HEK293 (cell line): ENCODE measurements at regions not wholly inside any gene's neighbourhood (a gene's known extent, or its start where the extent isn't known, plus 50 kb on each side); places are given as distances from the start of the nearest gene placed in this dataset.

ENCODE experiments used
- CTCF ChIA-PET: fragments of 350-600 bp; formaldehyde crosslinking; extraction: SDS; loops from one replicate; lab custom pipeline; 2021; ENCODE audit warnings: antibody characterized with exemption; lab: Yijun Ruan, JAX
- POLR2A ChIA-PET: fragments of 300-600 bp; formaldehyde crosslinking; extraction: SDS; loops from one replicate; lab custom pipeline; 2020; ENCODE audit warnings: antibody characterized with exemption, inconsistent platforms; lab: Yijun Ruan, JAX
- H3K27ac ChIP-seq: fragments of 200-500 bp; sonication (Bioruptor generic); 2 replicates; pipeline ENCODE4 v1.5.1; 2014; ENCODE audit warnings: low read depth, low read length, control low read depth, inconsistent platforms; ENCODE audit errors: extremely low read depth
- H3K36me3 ChIP-seq, 2 experiments: fragments of 200-500 bp in 1 of 2; sonication (Bioruptor generic) in 1 of 2; 1 replicate in 1 of 2; 2 replicates in 1 of 2; pipeline ENCODE4 v1.5.1; 2014 to 2017; ENCODE audit warnings: inconsistent platforms in 2 of 2, low read length in 2 of 2; ENCODE audit not compliant: control insufficient read depth in 2 of 2, insufficient read depth in 1 of 2
- H3K4me1 ChIP-seq: fragments of 200-500 bp; sonication (Bioruptor generic); 2 replicates; pipeline ENCODE4 v1.5.1; 2014; ENCODE audit warnings: mild to moderate bottlenecking, low read length, inconsistent platforms; ENCODE audit not compliant: control insufficient read depth, insufficient read depth
- H3K4me3 ChIP-seq: 2 replicates; pipeline ENCODE4 v1.5.1; 2011; ENCODE audit warnings: low read depth, mild to moderate bottlenecking, control low read depth, low read length, moderate library complexity
- H3K9me3 ChIP-seq: fragments of 200-500 bp; sonication (Bioruptor generic); 2 replicates; pipeline ENCODE4 v1.5.1; 2014; ENCODE audit warnings: low read depth, low read length, inconsistent platforms; ENCODE audit not compliant: control insufficient read depth, insufficient read depth
- ZBTB1 ChIP-seq: fragments of 450-650 bp; formaldehyde crosslinking; IDR thresholded peaks from 2 replicates; pipeline ENCODE4 v1.5.1; 2016; ENCODE audit warnings: missing biosample characterization, missing genetic modification characterization
- ZFP69B ChIP-seq: fragments of 450-650 bp; formaldehyde crosslinking; IDR thresholded peaks from 2 replicates; pipeline ENCODE4 v1.5.1; 2016; ENCODE audit warnings: missing biosample characterization, missing genetic modification characterization
- ZIC2 ChIP-seq: fragments of 450-650 bp; formaldehyde crosslinking; IDR thresholded peaks from 2 replicates; pipeline ENCODE4 v1.5.1; 2016; ENCODE audit warnings: missing biosample characterization, missing genetic modification characterization
- ZNF138 ChIP-seq: fragments of 450-650 bp; formaldehyde crosslinking; IDR thresholded peaks from 2 replicates; pipeline ENCODE4 v1.5.1; 2016; ENCODE audit warnings: missing biosample characterization, missing genetic modification characterization, borderline replicate concordance
- ZNF16 ChIP-seq: fragments of 450-650 bp; formaldehyde crosslinking; IDR thresholded peaks from 2 replicates; pipeline ENCODE4 v1.5.1; 2016; ENCODE audit warnings: low read depth, missing biosample characterization, missing genetic modification characterization
- ZNF174 ChIP-seq: fragments of 450-650 bp; formaldehyde crosslinking; IDR thresholded peaks from 2 replicates; pipeline ENCODE4 v1.5.0; 2017; ENCODE audit warnings: missing biosample characterization, mild to moderate bottlenecking, missing genetic modification characterization
- ZNF223 ChIP-seq: fragments of 450-650 bp; formaldehyde crosslinking; IDR thresholded peaks from 2 replicates; pipeline ENCODE4 v1.5.1; 2016; ENCODE audit warnings: missing biosample characterization, missing genetic modification characterization
- ZNF354C ChIP-seq: fragments of 450-650 bp; formaldehyde crosslinking; IDR thresholded peaks from 2 replicates; pipeline ENCODE4 v1.5.1; 2016; ENCODE audit warnings: missing biosample characterization, missing genetic modification characterization, low read depth, borderline replicate concordance
- ZNF514 ChIP-seq: fragments of 450-650 bp; formaldehyde crosslinking; IDR thresholded peaks from 2 replicates; pipeline ENCODE4 v1.5.1; 2016; ENCODE audit warnings: missing biosample characterization, missing genetic modification characterization
- ZNF560 ChIP-seq: fragments of 450-650 bp; formaldehyde crosslinking; IDR thresholded peaks from 2 replicates; pipeline ENCODE4 v1.5.1; 2017; ENCODE audit warnings: missing biosample characterization, missing genetic modification characterization, borderline replicate concordance
- ZNF600 ChIP-seq: fragments of 450-650 bp; formaldehyde crosslinking; IDR thresholded peaks from 2 replicates; pipeline ENCODE4 v1.5.1; 2016; ENCODE audit warnings: missing biosample characterization, missing genetic modification characterization
- ZNF777 ChIP-seq: fragments of 450-650 bp; formaldehyde crosslinking; IDR thresholded peaks from 2 replicates; pipeline ENCODE4 v1.5.1; 2017; ENCODE audit warnings: missing biosample characterization, missing genetic modification characterization, borderline replicate concordance
- ZNF830 ChIP-seq: fragments of 450-650 bp; IDR thresholded peaks from 2 replicates; pipeline ENCODE4 v1.5.0; 2018; ENCODE audit warnings: missing biosample characterization, missing genetic modification characterization, low read depth, mild to moderate bottlenecking, moderate library complexity
- ZSCAN23 ChIP-seq: fragments of 450-650 bp; formaldehyde crosslinking; IDR thresholded peaks from 2 replicates; pipeline ENCODE4 v1.5.1; 2016; ENCODE audit warnings: missing biosample characterization, missing genetic modification characterization
- TF ChIP-seq, protein P1 (sequence below): fragments of 450-650 bp; formaldehyde crosslinking; IDR thresholded peaks from 2 replicates; pipeline ENCODE4 v1.5.1; 2016; ENCODE audit warnings: missing biosample characterization, missing genetic modification characterization
- TF ChIP-seq, protein P2 (sequence below): fragments of 450-650 bp; formaldehyde crosslinking; IDR thresholded peaks from 2 replicates; pipeline ENCODE4 v1.5.1; 2017; ENCODE audit warnings: missing biosample characterization, missing genetic modification characterization
- TF ChIP-seq, protein P3 (sequence below): fragments of 450-650 bp; formaldehyde crosslinking; optimal IDR thresholded peaks from 2 replicates; pipeline ENCODE3; 2016; ENCODE audit warnings: missing biosample characterization, mild to moderate bottlenecking, missing genetic modification characterization
- TF ChIP-seq, protein P4 (sequence below): fragments of 450-650 bp; formaldehyde crosslinking; IDR thresholded peaks from 2 replicates; pipeline ENCODE4 v1.5.1; 2017; ENCODE audit warnings: missing biosample characterization, missing genetic modification characterization
- TF ChIP-seq, protein P5 (sequence below): fragments of 450-650 bp; formaldehyde crosslinking; IDR thresholded peaks from 2 replicates; pipeline ENCODE4 v1.5.1; 2016; ENCODE audit warnings: missing biosample characterization, missing genetic modification characterization, borderline replicate concordance
- TF ChIP-seq, protein P6 (sequence below): fragments of 450-650 bp; formaldehyde crosslinking; IDR thresholded peaks from 2 replicates; pipeline ENCODE4 v1.5.1; 2017; ENCODE audit warnings: missing biosample characterization, missing genetic modification characterization

DNA sequence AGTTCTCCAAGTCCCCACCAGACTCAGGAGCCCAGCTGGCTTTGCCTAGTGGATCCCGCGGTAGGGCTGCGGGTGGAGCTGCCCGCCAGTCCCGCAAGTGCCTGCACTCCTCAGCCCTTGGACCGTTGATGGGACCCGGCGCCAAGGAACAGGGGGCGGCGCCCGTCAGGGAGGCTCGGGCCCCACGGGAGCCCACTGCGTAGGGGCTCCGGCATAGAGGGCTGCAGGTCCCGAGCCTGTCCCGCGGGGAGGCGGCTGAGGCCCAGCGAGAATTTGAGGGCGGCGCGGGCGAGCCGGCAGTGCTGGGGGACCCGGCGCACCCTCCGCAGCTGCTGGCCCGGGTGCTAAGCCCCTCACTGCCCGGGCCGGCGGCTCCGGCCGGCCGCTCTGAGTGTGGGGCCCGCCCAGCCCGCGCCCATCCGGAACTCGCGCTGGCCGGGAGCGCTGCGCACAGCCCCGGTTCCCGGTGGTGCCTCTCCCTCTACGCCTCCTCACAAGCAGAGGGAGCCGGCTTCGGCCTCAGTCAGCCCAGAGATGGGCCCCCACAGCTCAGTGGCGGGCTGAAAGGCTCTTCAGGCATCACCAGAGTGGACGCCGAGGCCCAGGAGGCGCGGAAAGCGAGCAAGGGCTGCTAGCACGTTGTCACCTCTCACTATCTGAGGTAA is 452.4 kb upstream of the LRFN5 start:
- H3K4me3 ChIP-seq = no peak overlapping the region
- TF ChIP-seq ZBTB1 (tag by site-specific recombination) (no peak), ZFP69B (no peak), ZNF223 (tag by site-specific recombination) (no peak), ZIC2 (tag by site-specific recombination) (no peak), ZNF830 (tag by site-specific recombination) (no peak), ZNF777 (tag by site-specific recombination) (no peak), ZNF138 (no peak), ZNF600 (tag by site-specific recombination) (no peak), ZNF174 (tag by site-specific recombination) (no peak), ZNF16 (no peak), ZNF560 (tag by site-specific recombination) (no peak), ZNF354C (no peak), ZSCAN23 (no peak), ZNF514 (tag by site-specific recombination) (no peak)
- TF ChIP-seq, protein P1, sequence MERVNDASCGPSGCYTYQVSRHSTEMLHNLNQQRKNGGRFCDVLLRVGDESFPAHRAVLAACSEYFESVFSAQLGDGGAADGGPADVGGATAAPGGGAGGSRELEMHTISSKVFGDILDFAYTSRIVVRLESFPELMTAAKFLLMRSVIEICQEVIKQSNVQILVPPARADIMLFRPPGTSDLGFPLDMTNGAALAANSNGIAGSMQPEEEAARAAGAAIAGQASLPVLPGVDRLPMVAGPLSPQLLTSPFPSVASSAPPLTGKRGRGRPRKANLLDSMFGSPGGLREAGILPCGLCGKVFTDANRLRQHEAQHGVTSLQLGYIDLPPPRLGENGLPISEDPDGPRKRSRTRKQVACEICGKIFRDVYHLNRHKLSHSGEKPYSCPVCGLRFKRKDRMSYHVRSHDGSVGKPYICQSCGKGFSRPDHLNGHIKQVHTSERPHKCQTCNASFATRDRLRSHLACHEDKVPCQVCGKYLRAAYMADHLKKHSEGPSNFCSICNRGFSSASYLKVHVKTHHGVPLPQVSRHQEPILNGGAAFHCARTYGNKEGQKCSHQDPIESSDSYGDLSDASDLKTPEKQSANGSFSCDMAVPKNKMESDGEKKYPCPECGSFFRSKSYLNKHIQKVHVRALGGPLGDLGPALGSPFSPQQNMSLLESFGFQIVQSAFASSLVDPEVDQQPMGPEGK (tag by site-specific recombination) = no peak
- TF ChIP-seq, protein P2, sequence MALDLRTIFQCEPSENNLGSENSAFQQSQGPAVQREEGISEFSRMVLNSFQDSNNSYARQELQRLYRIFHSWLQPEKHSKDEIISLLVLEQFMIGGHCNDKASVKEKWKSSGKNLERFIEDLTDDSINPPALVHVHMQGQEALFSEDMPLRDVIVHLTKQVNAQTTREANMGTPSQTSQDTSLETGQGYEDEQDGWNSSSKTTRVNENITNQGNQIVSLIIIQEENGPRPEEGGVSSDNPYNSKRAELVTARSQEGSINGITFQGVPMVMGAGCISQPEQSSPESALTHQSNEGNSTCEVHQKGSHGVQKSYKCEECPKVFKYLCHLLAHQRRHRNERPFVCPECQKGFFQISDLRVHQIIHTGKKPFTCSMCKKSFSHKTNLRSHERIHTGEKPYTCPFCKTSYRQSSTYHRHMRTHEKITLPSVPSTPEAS (tag by site-specific recombination) = no peak
- TF ChIP-seq, protein P3, sequence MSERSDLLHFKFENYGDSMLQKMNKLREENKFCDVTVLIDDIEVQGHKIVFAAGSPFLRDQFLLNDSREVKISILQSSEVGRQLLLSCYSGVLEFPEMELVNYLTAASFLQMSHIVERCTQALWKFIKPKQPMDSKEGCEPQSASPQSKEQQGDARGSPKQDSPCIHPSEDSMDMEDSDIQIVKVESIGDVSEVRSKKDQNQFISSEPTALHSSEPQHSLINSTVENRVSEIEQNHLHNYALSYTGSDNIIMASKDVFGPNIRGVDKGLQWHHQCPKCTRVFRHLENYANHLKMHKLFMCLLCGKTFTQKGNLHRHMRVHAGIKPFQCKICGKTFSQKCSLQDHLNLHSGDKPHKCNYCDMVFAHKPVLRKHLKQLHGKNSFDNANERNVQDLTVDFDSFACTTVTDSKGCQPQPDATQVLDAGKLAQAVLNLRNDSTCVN (tag by site-specific recombination) = no peak
- TF ChIP-seq, protein P4, sequence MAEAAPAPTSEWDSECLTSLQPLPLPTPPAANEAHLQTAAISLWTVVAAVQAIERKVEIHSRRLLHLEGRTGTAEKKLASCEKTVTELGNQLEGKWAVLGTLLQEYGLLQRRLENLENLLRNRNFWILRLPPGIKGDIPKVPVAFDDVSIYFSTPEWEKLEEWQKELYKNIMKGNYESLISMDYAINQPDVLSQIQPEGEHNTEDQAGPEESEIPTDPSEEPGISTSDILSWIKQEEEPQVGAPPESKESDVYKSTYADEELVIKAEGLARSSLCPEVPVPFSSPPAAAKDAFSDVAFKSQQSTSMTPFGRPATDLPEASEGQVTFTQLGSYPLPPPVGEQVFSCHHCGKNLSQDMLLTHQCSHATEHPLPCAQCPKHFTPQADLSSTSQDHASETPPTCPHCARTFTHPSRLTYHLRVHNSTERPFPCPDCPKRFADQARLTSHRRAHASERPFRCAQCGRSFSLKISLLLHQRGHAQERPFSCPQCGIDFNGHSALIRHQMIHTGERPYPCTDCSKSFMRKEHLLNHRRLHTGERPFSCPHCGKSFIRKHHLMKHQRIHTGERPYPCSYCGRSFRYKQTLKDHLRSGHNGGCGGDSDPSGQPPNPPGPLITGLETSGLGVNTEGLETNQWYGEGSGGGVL (tag by site-specific recombination) = no peak
- TF ChIP-seq, protein P5, sequence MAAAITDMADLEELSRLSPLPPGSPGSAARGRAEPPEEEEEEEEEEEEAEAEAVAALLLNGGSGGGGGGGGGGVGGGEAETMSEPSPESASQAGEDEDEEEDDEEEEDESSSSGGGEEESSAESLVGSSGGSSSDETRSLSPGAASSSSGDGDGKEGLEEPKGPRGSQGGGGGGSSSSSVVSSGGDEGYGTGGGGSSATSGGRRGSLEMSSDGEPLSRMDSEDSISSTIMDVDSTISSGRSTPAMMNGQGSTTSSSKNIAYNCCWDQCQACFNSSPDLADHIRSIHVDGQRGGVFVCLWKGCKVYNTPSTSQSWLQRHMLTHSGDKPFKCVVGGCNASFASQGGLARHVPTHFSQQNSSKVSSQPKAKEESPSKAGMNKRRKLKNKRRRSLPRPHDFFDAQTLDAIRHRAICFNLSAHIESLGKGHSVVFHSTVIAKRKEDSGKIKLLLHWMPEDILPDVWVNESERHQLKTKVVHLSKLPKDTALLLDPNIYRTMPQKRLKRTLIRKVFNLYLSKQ (tag by site-specific recombination) = no peak
- TF ChIP-seq, protein P6, sequence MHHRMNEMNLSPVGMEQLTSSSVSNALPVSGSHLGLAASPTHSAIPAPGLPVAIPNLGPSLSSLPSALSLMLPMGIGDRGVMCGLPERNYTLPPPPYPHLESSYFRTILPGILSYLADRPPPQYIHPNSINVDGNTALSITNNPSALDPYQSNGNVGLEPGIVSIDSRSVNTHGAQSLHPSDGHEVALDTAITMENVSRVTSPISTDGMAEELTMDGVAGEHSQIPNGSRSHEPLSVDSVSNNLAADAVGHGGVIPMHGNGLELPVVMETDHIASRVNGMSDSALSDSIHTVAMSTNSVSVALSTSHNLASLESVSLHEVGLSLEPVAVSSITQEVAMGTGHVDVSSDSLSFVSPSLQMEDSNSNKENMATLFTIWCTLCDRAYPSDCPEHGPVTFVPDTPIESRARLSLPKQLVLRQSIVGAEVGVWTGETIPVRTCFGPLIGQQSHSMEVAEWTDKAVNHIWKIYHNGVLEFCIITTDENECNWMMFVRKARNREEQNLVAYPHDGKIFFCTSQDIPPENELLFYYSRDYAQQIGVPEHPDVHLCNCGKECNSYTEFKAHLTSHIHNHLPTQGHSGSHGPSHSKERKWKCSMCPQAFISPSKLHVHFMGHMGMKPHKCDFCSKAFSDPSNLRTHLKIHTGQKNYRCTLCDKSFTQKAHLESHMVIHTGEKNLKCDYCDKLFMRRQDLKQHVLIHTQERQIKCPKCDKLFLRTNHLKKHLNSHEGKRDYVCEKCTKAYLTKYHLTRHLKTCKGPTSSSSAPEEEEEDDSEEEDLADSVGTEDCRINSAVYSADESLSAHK (tag by site-specific recombination) = no peak
- ChIA-PET CTCF (no interaction called here), POLR2A (no interaction called here)
- H3K4me1 ChIP-seq = no peaks in the 10 kb centered on the region
- no peaks in the 10 kb centered on the region for H3K9me3 ChIP-seq
- H3K36me3 ChIP-seq = no peaks in the 10 kb centered on the region
- no peak overlapping the region for H3K27ac ChIP-seq
